ENCODE measurements at regions not wholly inside any gene's neighbourhood (a gene's known extent, or its start where the extent isn't known, plus 50 kb on each side); places are given as distances from the start of the nearest gene placed in this dataset.
"Not testable (repeated sequence)": the region's sequence is repeated elsewhere in the genome, so short reads cannot be mapped to it uniquely, and the experiment has no call there.

DNA sequence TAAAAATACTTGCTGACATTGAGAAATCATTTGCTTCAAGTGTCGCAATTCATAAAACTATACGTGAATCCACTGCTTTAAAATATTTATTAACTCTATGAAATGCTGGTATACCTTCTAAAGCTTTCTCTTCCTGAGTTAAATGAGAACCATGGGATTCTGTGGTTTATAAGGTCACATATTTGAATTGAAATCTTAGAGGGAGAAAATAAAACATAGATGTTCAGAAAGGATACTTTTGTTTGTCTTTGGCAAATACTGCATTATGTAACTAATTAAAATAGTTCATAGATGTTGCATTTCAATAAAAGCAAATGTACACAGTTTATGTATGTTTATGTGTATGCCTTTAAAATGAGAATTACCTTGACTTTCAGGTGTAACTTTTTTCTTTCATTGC, 250.1 kb downstream of the FAM170A start:
- no peak for DNase-seq

DNA sequence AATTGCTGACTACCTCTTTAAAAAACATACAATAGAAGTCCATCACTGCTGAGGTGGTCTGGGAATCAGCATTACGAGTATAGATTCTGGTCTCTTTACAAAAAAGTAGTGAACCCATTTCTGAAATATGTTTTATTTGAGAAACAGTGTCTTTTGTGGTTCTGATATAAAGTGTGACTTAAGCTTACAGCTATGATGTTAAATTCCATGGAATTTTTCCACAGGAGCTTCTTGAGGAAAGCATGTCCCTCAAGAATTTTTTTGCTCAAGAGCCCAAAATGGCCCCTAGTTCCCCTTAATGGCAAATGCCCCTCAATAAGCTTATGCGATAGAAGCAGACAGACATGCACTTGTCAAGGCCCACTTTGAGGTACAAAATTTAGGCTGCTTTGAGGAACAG, 265.7 kb downstream of the FAM170A start:
- DNase-seq: no peak

DNA sequence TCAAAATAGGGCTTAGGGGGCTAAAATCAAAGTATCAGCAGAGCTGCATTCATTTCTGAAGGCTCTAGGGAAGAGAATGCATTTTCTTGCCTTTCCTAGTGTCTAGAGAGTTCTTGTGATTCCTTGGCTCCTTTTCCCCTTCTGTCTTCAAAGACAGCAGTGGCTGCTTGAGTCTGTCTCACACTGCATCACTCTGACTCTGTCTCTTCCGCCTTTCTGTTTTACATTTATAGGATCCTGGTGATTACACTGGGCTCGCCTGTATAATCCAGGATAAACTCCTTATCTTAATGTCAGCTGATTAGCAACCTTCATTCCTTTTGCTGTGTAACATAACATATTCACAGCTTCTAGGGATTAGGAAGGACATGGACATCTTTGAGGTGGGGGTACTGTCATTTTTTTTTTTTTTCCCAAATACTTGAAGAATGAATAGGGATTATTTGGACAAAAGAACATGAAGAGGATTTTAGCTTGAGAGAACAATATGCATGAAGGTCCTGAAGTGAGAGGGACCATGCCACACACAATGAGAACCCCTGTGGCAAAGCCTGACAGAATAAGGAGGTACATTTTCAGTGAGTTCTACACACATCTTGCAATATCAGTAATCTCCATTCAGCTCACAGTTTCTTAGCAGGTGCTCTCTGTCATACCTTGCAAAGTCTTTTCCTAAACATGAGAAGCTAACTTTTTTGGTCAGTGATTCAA, 267.6 kb downstream of the FAM170A start:
- no peak for DNase-seq

DNA sequence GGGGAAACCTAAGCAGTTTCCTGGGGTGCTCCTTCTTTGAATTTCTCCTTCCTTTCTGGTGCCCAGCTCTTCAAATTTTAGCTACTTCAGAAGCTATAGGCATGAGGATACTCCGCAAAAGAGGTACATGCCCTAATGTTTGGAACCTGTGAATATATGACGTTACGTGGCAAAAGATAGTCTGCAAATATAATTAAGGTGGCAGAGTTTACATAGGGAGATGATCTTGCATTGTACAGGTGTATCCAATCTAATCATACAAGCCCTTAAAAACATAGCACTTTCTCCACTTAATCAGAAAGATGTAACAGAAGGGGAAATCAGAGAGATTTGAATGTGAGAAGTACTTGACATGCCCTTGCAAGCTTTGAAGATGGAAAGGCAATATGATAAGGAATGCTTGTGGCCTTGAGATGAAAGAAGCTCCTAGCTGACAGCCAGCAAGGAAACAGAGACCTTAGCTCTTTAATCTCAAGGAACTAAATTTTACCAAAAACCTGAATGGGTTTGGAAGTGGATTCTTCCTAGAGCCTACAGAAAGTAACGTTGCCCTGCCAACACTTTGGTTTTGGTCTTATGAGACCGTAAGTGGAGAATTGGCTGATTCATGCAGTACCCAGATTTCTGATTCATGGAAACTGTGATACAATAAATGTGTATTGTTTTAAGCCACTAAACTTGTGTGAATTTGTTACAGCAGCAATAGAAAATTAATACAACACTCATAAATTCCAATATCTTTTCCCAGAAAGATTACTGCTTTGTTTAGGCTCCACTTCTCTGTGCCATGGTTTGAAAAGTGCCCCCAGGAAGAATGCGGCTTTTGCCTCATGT, 268.4 kb downstream of the FAM170A start:
- no peak for DNase-seq

DNA sequence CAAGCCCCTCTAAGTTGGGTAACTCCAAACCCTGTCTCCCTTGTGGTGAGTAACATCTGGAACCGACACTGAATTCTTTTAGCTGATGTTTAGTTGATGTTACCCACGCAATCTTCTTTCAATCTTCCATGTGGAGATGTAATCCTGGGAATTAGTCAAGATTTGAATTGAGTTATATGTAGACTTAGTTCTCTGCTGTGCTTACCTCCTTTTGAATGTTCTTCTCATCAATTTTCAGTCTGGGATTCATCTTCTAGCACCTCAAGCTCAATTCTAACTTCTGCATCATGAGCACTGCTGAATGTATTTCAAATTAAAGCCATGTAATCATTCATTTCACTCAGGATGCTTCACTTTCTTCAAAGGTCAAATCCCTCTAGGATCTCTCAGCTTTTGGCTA, 270.6 kb downstream of the FAM170A start:
- DNase-seq: no peak

DNA sequence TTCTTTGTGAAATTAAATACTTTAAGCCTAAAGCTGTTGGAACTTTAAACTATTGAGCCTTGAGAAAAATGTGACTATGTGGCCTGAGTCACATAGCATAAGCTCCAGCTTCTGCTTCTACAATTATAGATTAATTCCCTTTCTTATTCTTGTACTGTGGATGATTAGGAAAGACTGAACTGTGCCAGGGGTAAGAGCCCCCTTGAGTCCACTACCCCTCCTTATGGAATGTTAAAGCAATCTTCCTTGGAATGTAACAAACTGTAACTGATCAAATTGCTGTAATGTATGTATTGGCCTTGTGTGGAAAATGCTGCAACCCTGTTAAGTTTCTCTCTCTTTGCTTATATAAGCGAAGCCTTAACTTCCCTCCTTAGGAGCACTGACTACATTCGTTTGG, 273.2 kb downstream of the FAM170A start:
- DNase-seq: no peak

DNA sequence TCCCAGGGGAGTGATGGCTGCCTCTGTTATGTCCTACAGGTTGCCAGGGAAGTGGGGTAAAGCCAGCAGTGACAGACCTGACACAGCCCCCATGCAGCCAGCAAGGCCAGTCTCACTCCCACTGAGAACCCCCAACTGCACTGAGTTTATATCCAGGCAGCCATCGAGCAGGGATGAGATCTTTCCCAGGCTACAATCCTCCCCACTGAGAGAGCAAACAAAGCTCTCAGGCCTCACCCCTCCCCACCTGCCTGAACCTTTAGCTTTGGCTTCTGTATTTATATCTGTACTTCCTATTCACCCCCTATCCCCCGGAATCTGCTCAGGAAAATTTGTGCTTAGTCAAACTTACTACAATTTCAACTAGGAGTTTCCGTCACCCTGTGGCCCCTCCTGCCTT, 284.1 kb downstream of the FAM170A start:
- no peak for DNase-seq

DNA sequence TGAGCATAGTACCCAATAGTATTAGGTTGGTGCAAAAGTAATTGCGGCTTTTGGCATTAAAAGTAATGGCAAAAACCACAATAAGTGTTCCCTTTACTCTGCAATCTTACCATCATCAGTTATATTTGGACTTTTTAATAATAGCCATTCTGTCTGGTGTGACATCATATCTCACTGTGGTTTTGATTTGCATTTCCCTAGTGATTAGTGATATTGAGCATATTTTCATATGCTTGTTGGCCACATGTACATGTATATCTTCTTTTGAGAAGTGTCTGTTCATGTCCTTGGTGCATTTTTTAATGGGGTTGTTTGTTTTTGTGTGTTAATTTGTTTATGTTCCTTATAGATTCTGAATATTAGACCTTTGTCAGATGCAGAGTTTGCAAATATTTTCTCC, 289.9 kb downstream of the FAM170A start:
- DNase-seq: no peak

DNA sequence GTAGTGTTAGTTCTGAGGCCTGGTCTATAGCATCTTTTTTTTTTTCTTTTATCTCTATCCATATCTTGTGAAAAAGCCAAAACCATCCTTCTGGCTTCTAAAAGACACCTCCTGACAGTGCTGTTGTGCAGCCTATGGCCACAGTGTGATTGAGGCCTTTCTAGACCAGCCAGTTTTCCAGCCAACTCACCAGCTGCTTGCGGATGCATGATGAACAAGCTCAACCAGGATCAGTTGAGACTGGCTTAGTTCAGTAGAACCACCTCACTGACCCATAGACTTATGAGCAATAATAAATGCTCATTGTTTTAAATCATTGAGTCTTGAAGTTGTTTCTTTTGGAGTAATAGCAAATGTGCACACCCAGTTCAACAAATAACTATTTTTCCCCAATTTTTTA, 296.9 kb downstream of the FAM170A start:
- no peak for DNase-seq

DNA sequence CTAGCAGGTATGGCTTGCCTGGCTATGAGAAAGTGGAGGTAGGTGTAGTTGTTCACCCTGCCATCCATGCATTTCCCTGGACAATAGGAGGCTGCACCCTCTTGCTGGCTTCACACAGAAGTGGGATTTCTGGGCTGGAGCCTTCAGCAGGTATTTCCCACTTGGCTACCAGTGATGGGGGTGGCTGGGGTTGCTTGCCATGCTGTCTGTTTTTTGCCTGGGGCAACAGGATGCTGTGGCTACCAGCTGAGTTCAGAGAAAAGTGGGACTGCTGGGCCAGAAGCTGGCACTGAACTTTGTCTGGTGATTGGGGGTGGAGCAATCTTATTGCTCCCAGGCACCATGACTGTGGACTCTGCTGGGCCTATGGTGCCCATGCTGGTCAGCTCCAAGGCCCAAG, 299.6 kb downstream of the FAM170A start:
- no peak for DNase-seq

DNA sequence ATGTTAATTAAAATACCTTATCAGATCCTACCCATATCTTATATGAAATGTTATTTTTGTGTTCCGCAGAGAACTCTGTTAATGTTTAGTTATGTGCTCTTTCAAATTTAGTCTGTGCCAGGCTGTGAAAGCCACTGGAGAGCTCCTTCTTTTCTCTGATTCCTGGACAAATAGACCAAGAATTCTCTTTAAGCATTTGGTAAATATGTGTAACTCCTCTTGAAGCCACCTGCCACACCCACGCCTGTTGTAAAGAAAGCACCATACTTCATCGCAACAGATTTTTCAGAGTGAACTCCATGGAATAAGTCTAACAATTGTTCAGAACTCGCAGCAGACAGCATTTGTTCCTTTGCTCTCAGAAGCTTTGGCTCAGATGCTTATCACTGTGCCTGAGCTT, 301.1 kb downstream of the FAM170A start:
- no peak for DNase-seq

DNA sequence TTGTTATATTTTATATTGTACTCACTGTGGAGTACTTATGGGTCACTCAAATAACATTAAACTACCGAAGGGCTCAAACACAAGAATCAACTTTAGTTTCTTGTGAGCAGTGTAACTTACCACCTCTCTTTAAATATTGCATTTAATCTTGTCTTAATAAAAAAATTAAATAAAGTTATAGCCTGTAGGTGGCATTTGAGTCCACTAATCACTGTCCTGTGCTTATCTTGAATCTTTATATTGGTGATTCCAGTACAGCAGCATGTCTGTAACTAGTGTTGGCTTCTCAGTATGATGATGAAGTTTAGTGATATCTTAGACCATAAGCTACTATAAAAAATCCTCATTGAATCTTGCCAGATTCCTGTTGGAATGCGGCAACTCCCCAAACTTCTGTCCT, 313.8 kb downstream of the FAM170A start:
- DNase-seq: no peak

DNA sequence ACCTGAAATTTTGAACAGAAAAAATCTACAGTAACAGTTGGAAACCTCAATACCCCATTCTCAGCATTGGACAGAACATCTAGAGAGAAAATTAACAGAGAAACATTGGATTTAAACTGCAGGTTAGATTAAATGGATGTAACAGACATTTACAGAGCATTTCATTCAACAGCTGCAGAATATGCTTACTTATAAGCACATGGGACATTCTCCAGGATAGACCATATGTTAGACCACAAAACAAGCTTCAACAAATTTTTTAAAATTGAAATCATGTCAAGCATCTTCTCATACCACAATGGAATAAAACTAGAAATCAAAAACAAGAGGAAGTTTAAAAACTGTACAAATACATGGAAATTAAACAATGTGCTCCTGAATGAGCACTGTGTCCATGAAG, 316.3 kb downstream of the FAM170A start:
- no peak for DNase-seq

DNA sequence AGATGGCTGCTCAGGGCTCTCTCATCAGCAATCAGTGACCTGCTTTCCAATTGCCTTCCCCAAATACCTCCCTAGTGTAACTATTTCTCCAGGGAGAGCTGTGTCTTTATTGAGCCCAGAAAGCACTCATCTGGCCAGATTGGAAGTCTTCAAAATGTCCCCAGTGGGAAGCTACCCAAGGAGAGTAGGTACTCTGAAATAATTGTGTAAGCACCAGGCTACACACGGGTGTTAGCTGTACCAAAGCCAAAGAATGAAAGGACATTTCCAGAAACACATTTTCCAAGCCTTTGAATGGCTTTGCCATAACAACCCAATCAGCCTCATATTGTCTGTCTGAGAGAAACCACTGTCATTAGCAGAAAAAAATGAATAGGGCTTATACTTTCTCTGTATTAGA, 318.8 kb downstream of the FAM170A start:
- peak in 2 of 58 donors; percentile 8 to 15 for DNase-seq

DNA sequence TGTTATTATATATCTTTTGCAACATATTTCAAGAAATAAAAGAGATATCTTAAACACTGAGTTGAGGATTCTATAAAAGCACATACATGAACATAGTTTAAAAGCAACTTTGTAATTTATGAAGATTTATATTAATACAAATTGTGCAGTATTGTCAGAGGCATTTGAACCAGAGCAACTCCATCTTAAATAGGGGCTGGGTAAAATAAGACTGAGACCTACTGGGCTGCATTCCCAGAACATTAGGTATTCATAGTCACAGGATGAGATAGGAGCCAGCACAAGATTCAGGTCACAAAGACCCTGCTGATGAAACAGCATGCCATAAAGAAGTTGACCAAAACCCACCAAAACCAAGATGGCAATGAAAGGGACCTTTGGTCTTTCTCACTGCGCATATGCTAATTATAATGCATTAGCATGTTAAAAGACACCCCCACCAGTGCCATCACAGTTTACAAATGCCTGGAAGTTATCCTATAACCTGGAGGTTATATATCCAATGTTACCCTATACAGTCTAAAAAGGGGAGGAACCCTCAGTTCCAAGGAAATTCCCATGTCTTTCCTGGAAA, 320.2 kb downstream of the FAM170A start:
- DNase-seq: no peak

DNA sequence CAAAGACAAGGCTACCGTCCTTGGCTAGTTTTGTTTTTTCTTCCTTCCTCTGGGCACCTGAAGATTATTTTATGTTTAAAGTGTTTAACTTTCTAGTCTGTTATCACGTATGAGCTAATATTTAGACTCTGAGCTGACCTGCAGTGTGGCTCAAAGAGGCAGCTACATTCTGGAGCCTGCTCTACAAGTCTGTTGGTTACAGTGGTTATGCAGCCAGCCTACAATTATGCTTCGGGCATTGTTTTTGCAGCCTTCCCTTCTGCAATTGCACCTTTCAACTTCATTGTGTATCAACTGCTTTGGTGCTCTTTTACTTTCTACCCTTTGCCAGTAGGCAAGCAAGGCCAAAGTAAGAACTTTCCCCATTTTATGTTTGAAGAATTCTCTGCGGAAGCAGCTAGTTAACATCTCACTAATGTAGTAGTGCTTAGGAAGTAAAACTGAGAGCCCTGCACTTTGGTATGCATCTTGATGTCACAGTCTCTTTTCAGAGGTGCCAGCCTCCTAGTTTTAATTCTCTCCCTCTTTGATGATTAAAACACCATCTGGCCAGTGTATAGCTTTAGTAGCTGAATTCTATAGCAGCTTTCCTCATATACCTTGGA, 322.1 kb downstream of the FAM170A start:
- no peak for DNase-seq

DNA sequence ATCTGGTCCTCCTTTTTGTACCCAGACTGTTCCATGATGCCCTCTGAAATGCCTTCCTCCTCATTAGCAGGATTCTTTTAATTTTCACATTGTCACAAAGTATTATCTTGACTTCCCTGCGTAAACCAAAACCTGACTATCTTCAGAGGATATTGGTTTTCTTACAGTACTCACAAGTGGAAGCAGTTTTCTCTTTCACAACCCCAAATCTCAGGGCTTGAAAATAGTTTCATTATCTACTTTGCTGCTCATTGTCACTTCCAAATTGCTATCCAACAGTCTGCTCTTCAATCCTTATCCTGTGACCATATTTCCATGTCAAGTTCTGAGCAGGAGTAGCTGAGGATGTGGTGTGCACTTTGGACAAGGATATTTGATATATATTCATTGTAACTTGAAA, 324.1 kb downstream of the FAM170A start:
- DNase-seq: no peak

DNA sequence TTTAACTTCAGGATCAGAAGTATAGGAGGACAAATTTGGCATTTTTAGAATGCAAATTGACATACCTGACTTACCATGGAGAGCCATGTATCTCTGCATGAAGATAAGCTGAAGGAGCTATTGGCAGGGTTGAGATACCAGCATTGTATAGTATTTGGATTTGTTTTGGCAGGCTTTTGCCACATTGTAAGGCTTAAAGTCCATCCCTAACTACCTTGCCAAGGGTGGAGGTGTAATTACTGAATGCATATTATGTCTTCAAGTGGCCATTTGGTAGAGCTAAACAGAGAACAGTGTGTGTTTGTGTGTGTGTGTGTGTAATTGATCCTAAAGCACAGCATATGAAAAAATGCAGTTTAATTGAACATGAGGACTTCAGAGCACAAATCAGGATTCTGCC, 324.7 kb downstream of the FAM170A start:
- no peak for DNase-seq

DNA sequence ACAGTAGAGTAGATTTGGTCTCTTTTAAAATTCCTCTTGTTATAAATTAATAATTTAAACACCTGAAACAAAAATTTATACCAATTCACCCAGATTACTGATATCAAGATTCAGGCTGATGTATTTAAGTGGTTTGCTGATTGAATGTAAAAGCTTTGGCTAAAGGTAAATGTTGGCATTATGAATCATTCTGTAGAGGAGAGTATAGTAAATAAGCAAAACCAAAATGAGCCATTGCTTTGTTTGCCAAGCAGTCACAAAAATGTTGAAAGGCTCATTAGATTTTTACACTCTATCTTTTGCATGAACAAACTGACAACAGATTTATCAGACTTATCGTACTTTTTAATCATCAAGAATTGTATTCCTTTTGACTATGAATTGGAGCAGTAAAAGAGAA, 332.6 kb downstream of the FAM170A start:
- no peak for DNase-seq

DNA sequence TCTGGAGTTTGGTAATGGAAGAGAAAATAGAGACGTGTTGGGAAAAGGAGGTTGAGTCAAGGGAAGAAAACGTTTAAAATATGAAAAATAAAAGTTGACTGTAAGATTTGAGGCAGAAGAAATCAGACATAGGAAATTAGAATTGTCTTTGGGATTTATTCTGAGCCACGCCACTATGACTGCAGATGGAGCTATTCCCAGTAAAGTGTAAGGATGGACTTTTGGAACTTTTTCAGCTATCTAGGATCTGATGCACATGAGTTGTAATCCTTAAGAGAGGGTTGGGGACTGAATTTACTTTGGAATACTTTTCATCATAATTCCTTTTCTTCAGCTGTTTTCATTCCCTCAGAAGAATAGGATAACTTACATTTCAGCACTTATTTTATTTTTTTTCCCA, 336.7 kb downstream of the FAM170A start:
- no peak for DNase-seq

DNA sequence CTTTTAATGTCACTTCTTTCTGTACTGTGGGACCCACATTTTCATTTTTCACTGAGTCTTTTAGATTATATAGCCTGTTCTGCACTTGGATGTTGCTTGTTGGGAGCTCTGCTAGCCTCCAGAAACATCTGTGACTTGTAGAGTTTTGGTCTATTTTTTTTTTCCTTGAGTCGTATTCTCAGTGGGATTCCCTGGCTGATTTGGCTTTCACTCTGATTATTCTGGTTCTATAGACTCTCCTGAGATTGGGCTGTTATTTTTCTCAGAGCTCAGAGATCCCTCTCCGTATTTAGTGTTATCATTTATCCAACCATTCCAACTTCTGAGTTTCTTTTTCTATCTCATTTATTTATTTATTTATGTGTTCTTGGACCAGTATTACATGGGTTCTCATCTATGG, 339.3 kb downstream of the FAM170A start:
- DNase-seq: no peak

DNA sequence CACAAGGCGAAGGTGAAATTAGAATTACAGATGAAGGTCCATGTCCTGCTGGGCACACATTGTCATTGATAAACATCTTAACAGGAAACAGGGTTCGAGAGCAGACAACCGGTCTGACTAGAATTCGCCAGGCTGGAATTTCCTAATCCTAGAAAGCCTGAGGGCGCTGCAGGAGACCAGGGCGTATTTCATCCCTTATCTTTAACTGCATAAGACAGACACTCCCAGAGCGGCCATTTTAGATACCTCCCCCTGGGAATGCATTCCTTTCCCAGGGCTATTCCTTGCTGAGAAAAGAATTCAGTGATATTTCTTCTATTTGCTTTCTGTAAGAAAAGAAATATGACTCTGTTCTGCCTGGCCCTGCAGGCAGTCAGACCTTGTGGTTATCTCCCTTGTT, 357.7 kb downstream of the FAM170A start:
- not testable (repeated sequence) for DNase-seq
